OCI-LY3 (cell line): ENCODE measurements at regions not wholly inside any gene's neighbourhood (a gene's known extent, or its start where the extent isn't known, plus 50 kb on each side); places are given as distances from the start of the nearest gene placed in this dataset.

Experiments
- H2AFZ ChIP-seq: fragments of 200-600, 300-600 bp; shearing (Covaris generic); 2 replicates; pipeline ENCODE4 v1.6.0; 2014; ENCODE audit warnings: antibody characterized with exemption, low read depth, low read length
- H3K27ac ChIP-seq: fragments of 200-600, 300-600 bp; sonication (generic); 2 replicates; pipeline ENCODE4 v1.5.1; 2014; ENCODE audit warnings: mild to moderate bottlenecking, low read length, moderate library complexity, mixed read lengths
- H3K27me3 ChIP-seq: fragments of 200-600, 300-600 bp; sonication (generic); 2 replicates; pipeline ENCODE4 v1.6.1; 2014; ENCODE audit warnings: low read depth, low read length, mixed read lengths
- H3K36me3 ChIP-seq: fragments of 200-600, 300-600 bp; sonication (generic); replicated peaks from 2 replicates; pipeline ENCODE3; 2014; ENCODE audit warnings: low read depth, low read length, mixed read lengths
- H3K4me1 ChIP-seq: fragments of 300-600, 200-600 bp; sonication (generic); 2 replicates; pipeline ENCODE4 v1.6.1; 2014; ENCODE audit warnings: low read length, mixed read lengths
- H3K4me2 ChIP-seq: fragments of 200-600, 300-600 bp; sonication (generic); 2 replicates; pipeline ENCODE4 v1.6.1; 2014; ENCODE audit warnings: low read length, mixed read lengths
- H3K4me3 ChIP-seq: fragments of 300-600, 200-600 bp; sonication (generic); 2 replicates; pipeline ENCODE4 v1.5.1; 2014; ENCODE audit warnings: antibody characterized with exemption, mild to moderate bottlenecking, low read length, moderate library complexity
- H3K79me2 ChIP-seq: fragments of 300-600, 200-600 bp; shearing (Covaris generic); 2 replicates; pipeline ENCODE4 v1.6.1; 2014; ENCODE audit warnings: mild to moderate bottlenecking, low read length, mixed read lengths
- H3K9ac ChIP-seq: fragments of 300-600, 200-600 bp; shearing (Covaris generic); 2 replicates; pipeline ENCODE4 v1.6.0; 2014; ENCODE audit warnings: mild to moderate bottlenecking, low read length, moderate library complexity
- H3K9me3 ChIP-seq: fragments of 200-600, 300-600 bp; shearing (Covaris generic); 2 replicates; pipeline ENCODE4 v1.6.1; 2014; ENCODE audit warnings: low read length, mixed read lengths; ENCODE audit not compliant: insufficient read depth
- H4K20me1 ChIP-seq: fragments of 200-600, 300-600 bp; sonication (generic); 2 replicates; pipeline ENCODE4 v1.6.1; 2016; ENCODE audit warnings: low read length, mixed read lengths; ENCODE audit not compliant: insufficient read depth
- EZH2phosphoT487 ChIP-seq: fragments of 200-600 bp; shearing (Covaris generic); IDR thresholded peaks from 2 replicates; pipeline ENCODE4 v1.6.1; 2018; ENCODE audit warnings: antibody characterized with exemption, mixed run types, low read depth
- TF ChIP-seq, protein P1 (sequence below): fragments of 200-600, 300-600 bp; sonication (generic); IDR thresholded peaks from 2 replicates; pipeline ENCODE4 v1.5.1; 2014; ENCODE audit warnings: antibody characterized with exemption, low read length, low read depth

DNA sequence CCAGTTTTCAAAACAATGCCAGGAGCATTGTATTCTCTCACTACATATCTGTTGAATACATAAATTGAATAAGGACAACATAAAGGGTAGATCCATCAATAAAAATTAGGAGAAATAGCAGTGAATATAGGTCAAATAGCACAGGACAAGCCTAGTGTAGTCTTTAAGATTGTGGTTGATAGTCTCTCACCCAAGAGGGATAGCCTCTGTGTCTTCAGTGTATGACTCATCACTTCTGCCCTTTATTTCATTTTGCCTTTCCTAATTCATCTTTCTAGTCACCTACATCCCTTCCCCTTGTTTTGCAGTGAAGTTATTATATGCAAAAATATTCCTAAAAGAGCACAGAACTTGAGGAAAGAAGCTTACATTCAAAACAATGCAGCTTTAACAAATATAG, 335.0 kb upstream of the TUSC1 start:
- Histone ChIP-seq H2AFZ (no peak overlapping the region), H4K20me1 (no peaks in the 10 kb centered on the region), H3K4me2 (no peak overlapping the region), H3K27me3 (no peaks in the 10 kb centered on the region), H3K36me3 (no peaks in the 10 kb centered on the region), H3K9ac (no peak overlapping the region), H3K4me1 (peaks cover 12% of the 10 kb centered on the region; the same call in 1 of the 2 replicates), H3K79me2 (no peaks in the 10 kb centered on the region), H3K27ac (no peak overlapping the region), H3K4me3 (no peak overlapping the region), H3K9me3 (no peaks in the 10 kb centered on the region)
- no peak for TF ChIP-seq EZH2phosphoT487
- TF ChIP-seq, protein P1, sequence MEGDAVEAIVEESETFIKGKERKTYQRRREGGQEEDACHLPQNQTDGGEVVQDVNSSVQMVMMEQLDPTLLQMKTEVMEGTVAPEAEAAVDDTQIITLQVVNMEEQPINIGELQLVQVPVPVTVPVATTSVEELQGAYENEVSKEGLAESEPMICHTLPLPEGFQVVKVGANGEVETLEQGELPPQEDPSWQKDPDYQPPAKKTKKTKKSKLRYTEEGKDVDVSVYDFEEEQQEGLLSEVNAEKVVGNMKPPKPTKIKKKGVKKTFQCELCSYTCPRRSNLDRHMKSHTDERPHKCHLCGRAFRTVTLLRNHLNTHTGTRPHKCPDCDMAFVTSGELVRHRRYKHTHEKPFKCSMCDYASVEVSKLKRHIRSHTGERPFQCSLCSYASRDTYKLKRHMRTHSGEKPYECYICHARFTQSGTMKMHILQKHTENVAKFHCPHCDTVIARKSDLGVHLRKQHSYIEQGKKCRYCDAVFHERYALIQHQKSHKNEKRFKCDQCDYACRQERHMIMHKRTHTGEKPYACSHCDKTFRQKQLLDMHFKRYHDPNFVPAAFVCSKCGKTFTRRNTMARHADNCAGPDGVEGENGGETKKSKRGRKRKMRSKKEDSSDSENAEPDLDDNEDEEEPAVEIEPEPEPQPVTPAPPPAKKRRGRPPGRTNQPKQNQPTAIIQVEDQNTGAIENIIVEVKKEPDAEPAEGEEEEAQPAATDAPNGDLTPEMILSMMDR = no peak

DNA sequence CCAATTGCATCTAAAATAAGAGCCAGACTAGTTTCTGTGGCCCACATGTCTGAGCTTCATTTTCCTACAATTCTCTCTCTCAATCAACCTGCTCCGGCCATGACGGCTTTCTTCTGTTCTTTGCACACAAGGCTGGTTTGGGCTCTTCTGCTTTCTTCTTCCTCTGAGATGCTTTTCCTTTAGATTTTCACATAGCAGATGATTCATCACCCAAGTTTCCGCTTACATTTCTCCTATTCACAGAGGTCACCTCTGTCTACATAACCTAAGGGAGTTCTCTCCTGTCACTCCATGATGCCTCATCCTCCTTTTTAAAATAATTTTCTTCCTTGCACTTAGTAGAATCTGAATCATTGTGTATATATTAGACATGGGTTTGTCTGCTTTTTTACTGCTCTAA, 334.6 kb upstream of the TUSC1 start:
- H3K36me3 ChIP-seq = no peaks in the 10 kb centered on the region
- H3K9me3 ChIP-seq = no peaks in the 10 kb centered on the region
- peaks cover 12% of the 10 kb centered on the region; the same call in 1 of the 2 replicates for H3K4me1 ChIP-seq
- no peaks in the 10 kb centered on the region for H3K27me3 ChIP-seq
- no peak overlapping the region for H3K4me3 ChIP-seq
- H3K27ac ChIP-seq = no peak overlapping the region
- H3K9ac ChIP-seq = no peak overlapping the region
- no peak overlapping the region for H3K4me2 ChIP-seq
- TF ChIP-seq, protein P1 = no peak
- no peak for TF ChIP-seq EZH2phosphoT487
- no peaks in the 10 kb centered on the region for H4K20me1 ChIP-seq
- no peak overlapping the region for H2AFZ ChIP-seq
- no peaks in the 10 kb centered on the region for H3K79me2 ChIP-seq

DNA sequence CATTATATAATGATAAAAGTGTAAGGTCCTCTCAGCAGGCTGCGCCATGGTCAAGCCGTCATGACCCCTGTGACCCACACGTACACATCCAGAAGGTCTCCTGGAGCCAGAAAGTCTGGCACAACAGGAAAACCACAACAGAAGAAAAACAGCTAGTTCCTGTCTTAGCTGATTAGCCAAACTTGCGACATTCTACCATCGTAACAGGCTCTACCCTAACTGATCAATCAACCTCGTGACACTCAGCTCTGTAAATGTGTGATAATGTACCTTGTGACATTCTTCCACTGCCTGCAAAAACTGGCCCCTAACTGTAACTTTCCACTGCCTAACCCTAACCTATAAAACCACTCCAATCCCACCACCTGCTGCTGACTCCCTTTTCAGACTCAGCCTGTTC, 316.4 kb upstream of the TUSC1 start:
- Histone ChIP-seq H3K27ac (no peak overlapping the region), H3K9me3 (0 out of 2 replicates have a peak, but pooled peaks cover 6% of the 10 kb centered on the region)
- TF ChIP-seq, protein P1 = no peak
- no peak for TF ChIP-seq EZH2phosphoT487

DNA sequence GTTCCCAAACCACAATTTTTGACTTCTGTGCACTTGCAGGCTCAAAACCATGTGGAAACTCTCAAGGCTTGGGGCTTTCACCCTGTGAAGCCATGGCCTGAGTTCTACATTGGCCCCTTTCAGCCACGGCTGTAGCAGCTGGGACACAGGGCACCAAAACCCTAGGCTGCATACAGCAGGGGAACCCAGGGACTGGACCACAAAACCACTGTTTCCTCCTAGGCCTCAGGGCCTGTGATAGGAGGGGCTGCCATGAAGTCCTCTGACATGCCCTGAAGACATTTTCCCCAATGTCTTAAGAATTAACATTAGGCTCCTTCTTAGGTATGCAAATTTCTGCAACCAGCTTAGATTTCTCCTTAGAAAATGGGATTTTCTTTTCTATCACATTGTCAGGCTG, 312.1 kb upstream of the TUSC1 start:
- Histone ChIP-seq H3K4me3 (no peak overlapping the region), H3K4me2 (no peak overlapping the region), H3K36me3 (no peaks in the 10 kb centered on the region), H3K4me1 (no peaks in the 10 kb centered on the region), H3K27ac (no peak overlapping the region), H3K9me3 (0 out of 2 replicates have a peak, but pooled peaks cover 6% of the 10 kb centered on the region), H3K9ac (no peak overlapping the region), H3K79me2 (no peaks in the 10 kb centered on the region), H3K27me3 (no peaks in the 10 kb centered on the region), H4K20me1 (no peaks in the 10 kb centered on the region), H2AFZ (no peak overlapping the region)
- TF ChIP-seq, protein P1 = no peak
- no peak for TF ChIP-seq EZH2phosphoT487

More for the DNA sequence above, 316.4 kb upstream of the TUSC1 start:
- Histone ChIP-seq H2AFZ (no peak overlapping the region), H3K4me3 (no peak overlapping the region), H4K20me1 (no peaks in the 10 kb centered on the region), H3K4me2 (no peak overlapping the region), H3K4me1 (no peaks in the 10 kb centered on the region), H3K27me3 (no peaks in the 10 kb centered on the region), H3K9ac (no peak overlapping the region), H3K36me3 (no peaks in the 10 kb centered on the region), H3K79me2 (no peaks in the 10 kb centered on the region)
